SK-N-MC (cell line): ENCODE measurements at regions not wholly inside any gene's neighbourhood (a gene's known extent, or its start where the extent isn't known, plus 50 kb on each side); places are given as distances from the start of the nearest gene placed in this dataset.

ENCODE experiments used
- DNase-seq: peaks from one replicate; pipeline ENCODE4 v3.0.0-alpha.2; 2011; ENCODE audit warnings: low read depth, low spot score
- H3K27ac ChIP-seq: fragments of 200-600 bp; sonication (generic); 2 replicates; pipeline ENCODE4 v1.5.1; 2016; ENCODE audit warnings: mixed run types
- H3K36me3 ChIP-seq: fragments of 200-600 bp; sonication (generic); 2 replicates; pipeline ENCODE4 v1.6.1; 2017; ENCODE audit warnings: antibody characterized with exemption, low read length, mixed read lengths; ENCODE audit not compliant: insufficient read depth
- H3K4me3 ChIP-seq: fragments of 200-600 bp; sonication (generic); 2 replicates; pipeline ENCODE4 v1.5.1; 2016
- H3K9ac ChIP-seq: fragments of 200-600 bp; sonication (generic); 2 replicates; pipeline ENCODE4 v1.8.0; 2017; ENCODE audit warnings: mixed run types, mixed read lengths; ENCODE audit not compliant: insufficient read length
- H3K9me3 ChIP-seq: fragments of 200-600 bp; sonication (generic); 2 replicates; pipeline ENCODE4 v1.6.1; 2017; ENCODE audit warnings: low read depth, mild to moderate bottlenecking, antibody characterized with exemption, low read length, moderate library complexity, mixed read lengths
- EZH2 ChIP-seq: fragments of 200-600 bp; sonication (generic); IDR thresholded peaks from one replicate; pipeline ENCODE4 v1.6.1; 2017; ENCODE audit warnings: antibody characterized with exemption
- FOXP2 ChIP-seq: optimal IDR thresholded peaks from 2 replicates; pipeline ENCODE3; 2011; ENCODE audit warnings: mild to moderate bottlenecking, moderate library complexity; ENCODE audit not compliant: insufficient read depth; ENCODE audit errors: extremely low read length, control extremely low read depth
- POLR2AphosphoS5 ChIP-seq: IDR thresholded peaks from 2 replicates; pipeline ENCODE4 v1.6.1; 2012; ENCODE audit warnings: mild to moderate bottlenecking, low read depth, low read length, borderline replicate concordance

GRCh38 chr15:29942143-29942542 lies 119.9 kb upstream of the TJP1 start:
- no peak for TF ChIP-seq POLR2AphosphoS5
- no peak for TF ChIP-seq EZH2
- no peak for TF ChIP-seq FOXP2
- no peak overlapping the region for H3K27ac ChIP-seq
- no peaks in the 10 kb centered on the region for H3K9me3 ChIP-seq
- no peaks in the 10 kb centered on the region for H3K36me3 ChIP-seq
- no peak overlapping the region for H3K9ac ChIP-seq
- DNase-seq, result no peak
- H3K4me3 ChIP-seq, result no peak overlapping the region

DNA sequence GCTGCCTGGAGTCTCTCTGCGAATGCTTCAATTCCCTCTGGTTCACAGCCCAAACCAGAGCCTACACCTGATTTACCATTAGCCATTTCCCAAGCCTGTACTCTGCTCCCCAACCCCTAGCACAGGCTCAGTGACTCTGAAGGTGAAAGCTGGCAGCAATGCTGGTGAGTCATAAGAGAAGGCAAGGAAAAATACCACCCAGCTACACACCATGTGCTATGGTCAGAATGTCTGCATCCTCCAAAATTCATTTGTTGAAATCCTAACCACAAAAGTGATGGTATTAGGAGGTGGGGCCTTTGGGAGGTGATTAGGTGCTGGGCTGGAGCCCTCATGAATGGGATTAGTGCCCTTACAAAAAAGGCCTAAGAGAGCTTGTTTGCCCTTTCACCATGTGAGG lies 117.1 kb upstream of the TJP1 start:
- H3K4me3 ChIP-seq, result no peak overlapping the region
- H3K9me3 ChIP-seq, result no peaks in the 10 kb centered on the region
- no peak overlapping the region for H3K9ac ChIP-seq
- H3K36me3 ChIP-seq, result no peaks in the 10 kb centered on the region
- no peak for DNase-seq
- TF ChIP-seq FOXP2 (no peak), EZH2 (no peak), POLR2AphosphoS5 (no peak)
- H3K27ac ChIP-seq, result no peak overlapping the region

DNA sequence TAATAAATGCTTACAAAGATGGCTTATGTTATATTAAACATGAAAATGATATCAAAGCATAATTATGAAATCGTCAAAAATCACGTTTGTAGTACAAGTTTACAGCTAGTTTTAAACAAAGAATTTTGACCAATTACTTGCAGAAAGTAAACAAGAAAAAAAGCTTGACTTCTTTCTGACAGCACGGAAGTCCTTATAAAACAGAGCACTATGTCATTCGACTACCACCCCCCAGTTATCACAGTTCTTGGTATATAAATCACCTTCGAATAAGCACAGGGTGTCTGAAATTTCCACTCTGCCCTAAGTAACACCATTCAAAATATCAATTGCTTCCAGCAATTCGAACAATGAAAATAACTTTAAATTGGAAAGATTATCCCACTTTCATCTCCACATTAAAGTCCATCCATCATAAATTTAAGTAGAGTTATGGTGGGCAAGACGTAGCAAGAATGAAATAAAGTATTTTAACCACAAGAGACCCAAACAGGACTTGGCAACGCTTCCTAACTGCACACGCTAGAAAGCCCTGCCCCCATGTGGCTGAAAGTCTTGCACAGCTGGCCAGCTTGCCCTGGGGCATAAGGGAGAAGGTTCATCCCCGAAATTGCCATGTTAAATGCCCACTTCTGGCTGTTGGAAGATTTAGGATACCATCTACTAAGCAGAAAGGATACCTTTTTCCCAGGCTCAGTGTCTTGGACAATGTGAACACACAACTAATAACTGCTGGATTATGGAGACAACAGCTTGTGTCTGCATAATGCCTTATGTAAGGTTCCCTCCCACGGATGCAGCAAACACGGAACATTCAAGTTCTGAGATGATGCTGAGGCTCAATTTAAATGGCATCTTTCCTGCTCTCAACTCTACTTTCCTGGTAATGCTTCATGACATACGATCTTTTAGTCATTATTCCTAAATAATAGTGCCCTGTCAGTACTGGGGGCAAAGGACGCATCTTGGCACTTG lies 116.4 kb upstream of the TJP1 start:
- Histone ChIP-seq H3K9ac (no peak overlapping the region), H3K4me3 (no peak overlapping the region), H3K36me3 (no peaks in the 10 kb centered on the region), H3K27ac (no peak overlapping the region), H3K9me3 (no peaks in the 10 kb centered on the region)
- no peak for DNase-seq
- no peak for TF ChIP-seq FOXP2
- TF ChIP-seq POLR2AphosphoS5, result no peak
- TF ChIP-seq EZH2, result no peak

GRCh38 chr15:29937956-29938355 lies 115.7 kb upstream of the TJP1 start:
- no peak for DNase-seq
- Histone ChIP-seq H3K4me3 (no peak overlapping the region), H3K36me3 (no peaks in the 10 kb centered on the region), H3K9ac (no peak overlapping the region), H3K9me3 (no peaks in the 10 kb centered on the region), H3K27ac (no peak overlapping the region)
- no peak for TF ChIP-seq POLR2AphosphoS5

GRCh38 chr15:29936353-29937049 lies 114.2 kb upstream of the TJP1 start:
- Histone ChIP-seq H3K9ac (no peak overlapping the region), H3K9me3 (no peaks in the 10 kb centered on the region), H3K27ac (no peak overlapping the region), H3K4me3 (no peak overlapping the region), H3K36me3 (no peaks in the 10 kb centered on the region)
- DNase-seq, result no peak
- no peak for TF ChIP-seq EZH2

DNA sequence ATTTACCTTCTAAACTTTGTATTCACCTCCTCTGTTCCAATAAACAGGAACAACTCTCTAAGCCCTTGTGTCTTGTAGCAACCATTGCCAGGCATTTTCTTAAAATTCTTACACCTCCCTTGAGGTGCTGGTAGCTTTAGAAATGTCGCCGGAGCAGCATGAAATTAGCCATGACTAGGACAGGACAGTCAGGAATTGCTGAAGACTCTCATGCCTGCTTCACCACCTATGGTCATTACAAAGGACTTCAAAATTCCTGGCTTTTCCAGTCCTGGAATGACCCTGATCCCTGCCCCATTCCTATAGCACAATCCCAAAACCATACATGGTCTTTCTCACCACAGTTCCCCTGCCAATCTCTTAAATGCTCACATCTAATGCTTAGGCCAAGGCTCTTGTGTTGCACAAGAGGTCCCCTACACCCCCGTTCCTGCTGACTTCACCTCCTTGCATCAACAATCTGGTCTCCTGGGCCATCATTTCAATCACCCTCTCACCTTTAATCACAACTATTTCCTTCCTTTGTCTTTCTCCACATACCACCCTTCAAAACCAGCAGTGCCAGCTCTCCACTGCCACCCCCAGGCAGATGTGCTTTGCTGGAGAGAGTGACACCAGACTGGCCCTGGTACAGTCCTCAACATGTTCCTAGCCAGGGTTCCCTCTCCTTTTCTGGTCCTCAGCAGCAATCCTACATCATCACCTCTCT lies 113.2 kb upstream of the TJP1 start:
- Histone ChIP-seq H3K9ac (no peak overlapping the region), H3K36me3 (no peaks in the 10 kb centered on the region), H3K9me3 (no peaks in the 10 kb centered on the region), H3K27ac (no peak overlapping the region), H3K4me3 (no peak overlapping the region)
- no peak for DNase-seq
- TF ChIP-seq FOXP2 (no peak), POLR2AphosphoS5 (no peak)

- no peak for DNase-seq
- no peak overlapping the region for H3K9ac ChIP-seq
- H3K27ac ChIP-seq, result no peak overlapping the region
- H3K9me3 ChIP-seq, result no peaks in the 10 kb centered on the region
- no peak overlapping the region for H3K4me3 ChIP-seq
- H3K36me3 ChIP-seq, result no peaks in the 10 kb centered on the region
- no peak for TF ChIP-seq POLR2AphosphoS5
- no peak for TF ChIP-seq EZH2
- no peak for TF ChIP-seq FOXP2
Observed at GRCh38 chr15:29934251-29934650, 112.0 kb upstream of the TJP1 start.

- Histone ChIP-seq H3K9me3 (no peaks in the 10 kb centered on the region), H3K4me3 (no peak overlapping the region), H3K36me3 (no peaks in the 10 kb centered on the region), H3K9ac (no peak overlapping the region), H3K27ac (no peak overlapping the region)
- no peak for TF ChIP-seq FOXP2
- no peak for TF ChIP-seq EZH2
- no peak for TF ChIP-seq POLR2AphosphoS5
- DNase-seq, result no peak
Observed at GRCh38 chr15:29933042-29933803, 111.0 kb upstream of the TJP1 start.
